GM12878 (cell line): ENCODE measurements at regions not wholly inside any gene's neighbourhood (a gene's known extent, or its start where the extent isn't known, plus 50 kb on each side); places are given as distances from the start of the nearest gene placed in this dataset.

ENCODE experiments used
- ATAC-seq: fragments of 200-7000 bp; cut with Tn5 transposase; 3 replicates; pipeline ENCODE4 v1.9.1; 2020; ENCODE audit warnings: mild to moderate bottlenecking, moderate library complexity
- BruUV-seq: library from RNA; stranded (reverse); fragments of 400-500 nt; replicated peaks from 2 replicates; lab custom pipeline; 2021; lab: Mats Ljungman, UMichigan
- CTCF ChIA-PET: fragments of 300-600 bp; sonication (Branson Sonifier 250); formaldehyde crosslinking; extraction: SDS; loops from one replicate; lab custom pipeline; 2021; ENCODE audit warnings: inconsistent platforms; lab: Yijun Ruan, JAX
- POLR2A ChIA-PET: fragments of 350-600 bp; formaldehyde crosslinking; extraction: SDS; loops from one replicate; lab custom pipeline; 2021; ENCODE audit warnings: inconsistent platforms; lab: Charles Lee
- RAD21 ChIA-PET: fragments of 300-600 bp; sonication (Branson Sonifier 250); formaldehyde crosslinking; loops from one replicate; lab custom pipeline; 2023; ENCODE audit warnings: antibody characterized with exemption; ENCODE audit not compliant: unreplicated experiment; lab: Charles Lee
- SMC1A ChIA-PET: fragments of 300-600 bp; sonication (Branson Sonifier 250); formaldehyde crosslinking; loops from one replicate; lab custom pipeline; 2023; ENCODE audit not compliant: unreplicated experiment, uncharacterized antibody; lab: Charles Lee
- DNase-seq: peaks from one replicate; pipeline ENCODE4 v3.0.0-alpha.2; 2011; ENCODE audit warnings: low read depth, low spot score
- FAIRE-seq: peaks from 3 replicates; lab custom pipeline; 2011; peaks lifted over from hg19 to GRCh38; lab: Jason Lieb, UNC
- H2AFZ ChIP-seq: 2 replicates; pipeline ENCODE4 v1.6.0; 2011; ENCODE audit warnings: low read depth, low read length, control low read depth; ENCODE audit not compliant: control insufficient read depth
- H3K27ac ChIP-seq: 2 replicates; pipeline ENCODE4 v1.5.1; 2011; ENCODE audit warnings: control low read depth; ENCODE audit not compliant: control insufficient read depth, insufficient read depth
- H3K27me3 ChIP-seq, 2 experiments: replicated peaks in 1 of 2; 2 replicates each; pipeline versions ENCODE4 v1.6.0 to v1.6.1; 2011; ENCODE audit warnings: low read length in 1 of 2; ENCODE audit not compliant: control insufficient read depth in 2 of 2, insufficient read depth in 2 of 2
- H3K36me3 ChIP-seq, 2 experiments: 2 replicates each; pipeline ENCODE4 v1.5.1; 2011; ENCODE audit warnings: low read length in 1 of 2; ENCODE audit not compliant: control insufficient read depth in 2 of 2, insufficient read depth in 2 of 2
- H3K4me1 ChIP-seq: 2 replicates; pipeline ENCODE4 v1.6.1; 2011; ENCODE audit warnings: mild to moderate bottlenecking, low read length, moderate library complexity, mixed read lengths; ENCODE audit not compliant: control insufficient read depth, insufficient read depth
- H3K4me2 ChIP-seq: 2 replicates; pipeline ENCODE4 v1.6.0; 2011; ENCODE audit warnings: control low read depth; ENCODE audit not compliant: control insufficient read depth, insufficient read depth
- H3K4me3 ChIP-seq: fragments of 200-600 bp; sonication (generic); 2 replicates; pipeline ENCODE4 v1.5.1; 2016
- H3K79me2 ChIP-seq: 2 replicates; pipeline ENCODE4 v1.6.0; 2011; ENCODE audit warnings: low read length; ENCODE audit not compliant: control insufficient read depth, insufficient read depth
- H3K9ac ChIP-seq: 2 replicates; pipeline ENCODE4 v1.8.0; 2011; ENCODE audit warnings: low read length, control low read depth, mixed read lengths; ENCODE audit not compliant: control insufficient read depth, insufficient read depth
- H3K9me3 ChIP-seq: replicated peaks from 3 replicates; pipeline ENCODE4 v1.5.1; 2011; ENCODE audit warnings: mild to moderate bottlenecking, low read length; ENCODE audit not compliant: control insufficient read depth, insufficient read depth
- H4K20me1 ChIP-seq: 2 replicates; pipeline ENCODE4 v1.6.0; 2011; ENCODE audit not compliant: control insufficient read depth, insufficient read depth
- JUND ChIP-seq: IDR thresholded peaks from 2 replicates; pipeline ENCODE4 v1.6.1; 2012; ENCODE audit warnings: low read depth, mild to moderate bottlenecking, low read length, improper control_type of control experiment, moderate library complexity
- PAX8 ChIP-seq: fragments of 450-650 bp; IDR thresholded peaks from 2 replicates; pipeline ENCODE4 v1.6.1; 2017; ENCODE audit warnings: mild to moderate bottlenecking, moderate library complexity
- SREBF1 ChIP-seq: IDR thresholded peaks from 2 replicates; pipeline ENCODE4 v1.6.1; 2012; ENCODE audit warnings: mild to moderate bottlenecking, low read length
- WGBS: methylation state at CpG from one replicate; pipeline ENCODE4 v1.1.6; 2016; ENCODE audit warnings: low lambda C conversion rate; ENCODE audit not compliant: insufficient replicate concordance, insufficient coverage; ENCODE audit errors: missing lambda C conversion rate; 5-methylcytosine and 5-hydroxymethylcytosine counted together
- in situ Hi-C: fragments of 300-500 bp; cut with MboI; formaldehyde crosslinking; loops from 9 replicates; pipeline ENCODE4 v1.14.3; 2018; ENCODE audit warnings: mixed read lengths
- intact Hi-C: fragments of 100-400 bp; cut with micrococcal nuclease; formaldehyde crosslinking; loops from one replicate; pipeline ENCODE4 v1.14.2; 2022; ENCODE audit not compliant: unreplicated experiment
- TF ChIP-seq, protein P1 (sequence below): IDR thresholded peaks from 2 replicates; pipeline ENCODE4 v1.6.1; 2011; ENCODE audit warnings: mild to moderate bottlenecking, low read depth, low read length, moderate library complexity; ENCODE audit not compliant: insufficient replicate concordance
- TF ChIP-seq, protein P2 (sequence below): fragments of 450-650 bp; formaldehyde crosslinking; IDR thresholded peaks from 2 replicates; pipeline ENCODE4 v1.4.0; 2022; ENCODE audit warnings: mild to moderate bottlenecking, moderate library complexity

DNA sequence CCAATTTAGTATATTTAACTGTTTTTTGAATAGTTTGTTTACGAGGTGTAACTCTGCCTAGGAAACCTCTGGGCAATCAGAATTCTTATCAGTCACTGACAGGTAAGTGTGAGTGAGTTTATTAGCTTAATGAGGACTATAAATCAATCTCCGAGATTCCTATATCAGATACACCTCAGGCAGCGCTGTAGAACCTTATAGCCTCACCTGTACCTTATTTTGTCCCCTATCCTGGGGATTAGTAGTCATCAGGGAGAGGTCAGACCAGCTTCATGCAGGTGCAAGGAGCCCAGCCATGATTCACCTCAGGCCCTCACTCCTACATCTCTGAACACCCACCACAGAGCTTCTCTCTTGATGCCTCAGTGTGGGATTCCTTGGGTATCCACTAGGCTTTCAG lies 256.0 kb downstream of the KTN1 start:
- Histone ChIP-seq H3K4me1 (no peaks in the 10 kb centered on the region), H2AFZ (no peak overlapping the region), H3K9me3 (no peaks in the 10 kb centered on the region), H4K20me1 (no peaks in the 10 kb centered on the region), H3K4me3 (no peak overlapping the region), H3K79me2 (no peaks in the 10 kb centered on the region), H3K27ac (no peak overlapping the region), H3K36me3 (no peaks in the 10 kb centered on the region), H3K4me2 (no peak overlapping the region), H3K9ac (no peak overlapping the region), H3K27me3 (no peaks in the 10 kb centered on the region)
- intact Hi-C loops, result no loop called here
- ATAC-seq (no peak), FAIRE-seq (no peak), DNase-seq (no peak)
- no TSS peak for BruUV-seq
- WGBS, result 10% methylated on average over 3 of the region's 3 CpGs
- ChIA-PET POLR2A (no interaction called here), RAD21 (no interaction called here), SMC1A (no interaction called here), CTCF (no interaction called here)
- TF ChIP-seq JUND (no peak), SREBF1 (no peak), PAX8 (no peak)
- TF ChIP-seq, protein P1, sequence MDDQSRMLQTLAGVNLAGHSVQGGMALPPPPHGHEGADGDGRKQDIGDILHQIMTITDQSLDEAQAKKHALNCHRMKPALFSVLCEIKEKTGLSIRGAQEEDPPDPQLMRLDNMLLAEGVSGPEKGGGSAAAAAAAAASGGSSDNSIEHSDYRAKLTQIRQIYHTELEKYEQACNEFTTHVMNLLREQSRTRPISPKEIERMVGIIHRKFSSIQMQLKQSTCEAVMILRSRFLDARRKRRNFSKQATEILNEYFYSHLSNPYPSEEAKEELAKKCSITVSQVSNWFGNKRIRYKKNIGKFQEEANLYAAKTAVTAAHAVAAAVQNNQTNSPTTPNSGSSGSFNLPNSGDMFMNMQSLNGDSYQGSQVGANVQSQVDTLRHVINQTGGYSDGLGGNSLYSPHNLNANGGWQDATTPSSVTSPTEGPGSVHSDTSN, result no peak
- TF ChIP-seq, protein P2, sequence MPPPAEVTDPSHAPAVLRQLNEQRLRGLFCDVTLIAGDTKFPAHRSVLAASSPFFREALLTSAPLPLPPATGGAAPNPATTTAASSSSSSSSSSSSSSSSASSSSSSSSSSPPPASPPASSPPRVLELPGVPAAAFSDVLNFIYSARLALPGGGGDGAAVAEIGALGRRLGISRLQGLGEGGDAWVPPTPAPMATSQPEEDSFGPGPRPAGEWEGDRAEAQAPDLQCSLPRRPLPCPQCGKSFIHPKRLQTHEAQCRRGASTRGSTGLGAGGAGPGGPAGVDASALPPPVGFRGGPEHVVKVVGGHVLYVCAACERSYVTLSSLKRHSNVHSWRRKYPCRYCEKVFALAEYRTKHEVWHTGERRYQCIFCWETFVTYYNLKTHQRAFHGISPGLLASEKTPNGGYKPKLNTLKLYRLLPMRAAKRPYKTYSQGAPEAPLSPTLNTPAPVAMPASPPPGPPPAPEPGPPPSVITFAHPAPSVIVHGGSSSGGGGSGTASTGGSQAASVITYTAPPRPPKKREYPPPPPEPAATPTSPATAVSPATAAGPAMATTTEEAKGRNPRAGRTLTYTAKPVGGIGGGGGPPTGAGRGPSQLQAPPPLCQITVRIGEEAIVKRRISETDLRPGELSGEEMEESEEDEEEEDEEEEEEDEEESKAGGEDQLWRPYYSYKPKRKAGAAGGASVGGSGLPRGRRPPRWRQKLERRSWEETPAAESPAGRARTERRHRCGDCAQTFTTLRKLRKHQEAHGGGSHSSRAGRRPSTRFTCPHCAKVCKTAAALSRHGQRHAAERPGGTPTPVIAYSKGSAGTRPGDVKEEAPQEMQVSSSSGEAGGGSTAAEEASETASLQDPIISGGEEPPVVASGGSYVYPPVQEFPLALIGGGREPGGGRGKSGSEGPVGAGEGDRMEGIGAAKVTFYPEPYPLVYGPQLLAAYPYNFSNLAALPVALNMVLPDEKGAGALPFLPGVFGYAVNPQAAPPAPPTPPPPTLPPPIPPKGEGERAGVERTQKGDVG (CRISPR knock-in tag), result no peak
- in situ Hi-C loops, result no loop called here
